HEK293 (cell line): ENCODE measurements at regions not wholly inside any gene's neighbourhood (a gene's known extent, or its start where the extent isn't known, plus 50 kb on each side); places are given as distances from the start of the nearest gene placed in this dataset.

Source experiments
- CTCF ChIA-PET: fragments of 350-600 bp; formaldehyde crosslinking; extraction: SDS; loops from one replicate; lab custom pipeline; 2021; ENCODE audit warnings: antibody characterized with exemption; lab: Yijun Ruan, JAX
- POLR2A ChIA-PET: fragments of 300-600 bp; formaldehyde crosslinking; extraction: SDS; loops from one replicate; lab custom pipeline; 2020; ENCODE audit warnings: antibody characterized with exemption, inconsistent platforms; lab: Yijun Ruan, JAX
- H3K27ac ChIP-seq: fragments of 200-500 bp; sonication (Bioruptor generic); 2 replicates; pipeline ENCODE4 v1.5.1; 2014; ENCODE audit warnings: low read depth, low read length, control low read depth, inconsistent platforms; ENCODE audit errors: extremely low read depth
- H3K36me3 ChIP-seq, 2 experiments: fragments of 200-500 bp in 1 of 2; sonication (Bioruptor generic) in 1 of 2; 1 replicate in 1 of 2; 2 replicates in 1 of 2; pipeline ENCODE4 v1.5.1; 2014 to 2017; ENCODE audit warnings: inconsistent platforms in 2 of 2, low read length in 2 of 2; ENCODE audit not compliant: control insufficient read depth in 2 of 2, insufficient read depth in 1 of 2
- H3K4me1 ChIP-seq: fragments of 200-500 bp; sonication (Bioruptor generic); 2 replicates; pipeline ENCODE4 v1.5.1; 2014; ENCODE audit warnings: mild to moderate bottlenecking, low read length, inconsistent platforms; ENCODE audit not compliant: control insufficient read depth, insufficient read depth
- H3K4me3 ChIP-seq: 2 replicates; pipeline ENCODE4 v1.5.1; 2011; ENCODE audit warnings: low read depth, mild to moderate bottlenecking, control low read depth, low read length, moderate library complexity
- H3K9me3 ChIP-seq: fragments of 200-500 bp; sonication (Bioruptor generic); 2 replicates; pipeline ENCODE4 v1.5.1; 2014; ENCODE audit warnings: low read depth, low read length, inconsistent platforms; ENCODE audit not compliant: control insufficient read depth, insufficient read depth
- IKZF3 ChIP-seq: fragments of 450-650 bp; IDR thresholded peaks from 2 replicates; pipeline ENCODE4 v1.5.0; 2018; ENCODE audit warnings: missing biosample characterization, mild to moderate bottlenecking, missing genetic modification characterization, moderate library complexity
- REPIN1 ChIP-seq: fragments of 450-650 bp; formaldehyde crosslinking; IDR thresholded peaks from 2 replicates; pipeline ENCODE4 v1.5.1; 2017; ENCODE audit warnings: missing biosample characterization, missing genetic modification characterization, low read depth
- ZNF138 ChIP-seq: fragments of 450-650 bp; formaldehyde crosslinking; IDR thresholded peaks from 2 replicates; pipeline ENCODE4 v1.5.1; 2016; ENCODE audit warnings: missing biosample characterization, missing genetic modification characterization, borderline replicate concordance
- ZNF169 ChIP-seq: fragments of 450-650 bp; formaldehyde crosslinking; IDR thresholded peaks from 2 replicates; pipeline ENCODE4 v1.5.1; 2016; ENCODE audit warnings: missing biosample characterization, missing genetic modification characterization
- ZNF211 ChIP-seq: fragments of 450-650 bp; formaldehyde crosslinking; IDR thresholded peaks from 2 replicates; pipeline ENCODE4 v1.5.1; 2016; ENCODE audit warnings: low read depth, missing biosample characterization, missing genetic modification characterization
- ZNF292 ChIP-seq: fragments of 450-650 bp; formaldehyde crosslinking; IDR thresholded peaks from 2 replicates; pipeline ENCODE4 v1.5.1; 2016; ENCODE audit warnings: low read depth, missing biosample characterization, missing genetic modification characterization, borderline replicate concordance
- ZNF404 ChIP-seq: fragments of 450-650 bp; formaldehyde crosslinking; IDR thresholded peaks from 2 replicates; pipeline ENCODE4 v1.5.1; 2017; ENCODE audit warnings: missing biosample characterization, missing genetic modification characterization
- ZNF510 ChIP-seq: fragments of 450-650 bp; formaldehyde crosslinking; IDR thresholded peaks from 2 replicates; pipeline ENCODE4 v1.5.1; 2018; ENCODE audit warnings: mild to moderate bottlenecking, missing genetic modification characterization, missing biosample characterization; ENCODE audit not compliant: insufficient replicate concordance
- ZNF624 ChIP-seq: fragments of 450-650 bp; formaldehyde crosslinking; IDR thresholded peaks from 2 replicates; pipeline ENCODE4 v1.5.1; 2017; ENCODE audit warnings: missing biosample characterization, missing genetic modification characterization
- ZNF629 ChIP-seq: fragments of 450-650 bp; formaldehyde crosslinking; IDR thresholded peaks from 2 replicates; pipeline ENCODE4 v1.5.1; 2017; ENCODE audit warnings: missing biosample characterization, missing genetic modification characterization
- ZNF654 ChIP-seq: fragments of 450-650 bp; formaldehyde crosslinking; IDR thresholded peaks from 2 replicates; pipeline ENCODE4 v1.5.1; 2016; ENCODE audit warnings: low read depth, missing biosample characterization, missing genetic modification characterization
- ZNF677 ChIP-seq: fragments of 450-650 bp; IDR thresholded peaks from 2 replicates; pipeline ENCODE4 v1.5.0; 2018; ENCODE audit warnings: missing biosample characterization, mild to moderate bottlenecking, missing genetic modification characterization, moderate library complexity
- ZNF747 ChIP-seq: fragments of 450-650 bp; formaldehyde crosslinking; IDR thresholded peaks from 2 replicates; pipeline ENCODE4 v1.5.1; 2016; ENCODE audit warnings: missing biosample characterization, missing genetic modification characterization
- ZNF777 ChIP-seq: fragments of 450-650 bp; formaldehyde crosslinking; IDR thresholded peaks from 2 replicates; pipeline ENCODE4 v1.5.1; 2017; ENCODE audit warnings: missing biosample characterization, missing genetic modification characterization, borderline replicate concordance
- ZNF791 ChIP-seq: fragments of 450-650 bp; formaldehyde crosslinking; IDR thresholded peaks from 2 replicates; pipeline ENCODE4 v1.5.1; 2016; ENCODE audit warnings: missing biosample characterization, missing genetic modification characterization
- ZNF837 ChIP-seq: fragments of 450-650 bp; formaldehyde crosslinking; IDR thresholded peaks from 2 replicates; pipeline ENCODE4 v1.5.1; 2016; ENCODE audit warnings: missing biosample characterization, missing genetic modification characterization
- TF ChIP-seq, protein P1 (sequence below): fragments of 450-650 bp; formaldehyde crosslinking; IDR thresholded peaks from 2 replicates; pipeline ENCODE4 v1.5.1; 2016; ENCODE audit warnings: missing biosample characterization, missing genetic modification characterization, borderline replicate concordance
- TF ChIP-seq, protein P2 (sequence below): fragments of 450-650 bp; formaldehyde crosslinking; IDR thresholded peaks from 2 replicates; pipeline ENCODE4 v1.5.1; 2017; ENCODE audit warnings: missing biosample characterization, missing genetic modification characterization
- TF ChIP-seq, protein P3 (sequence below): fragments of 450-650 bp; formaldehyde crosslinking; IDR thresholded peaks from 2 replicates; pipeline ENCODE4 v1.5.1; 2016; ENCODE audit warnings: missing biosample characterization, missing genetic modification characterization
- TF ChIP-seq, protein P4 (sequence below): fragments of 450-650 bp; formaldehyde crosslinking; IDR thresholded peaks from 2 replicates; pipeline ENCODE4 v1.5.1; 2016; ENCODE audit warnings: missing biosample characterization, missing genetic modification characterization

DNA sequence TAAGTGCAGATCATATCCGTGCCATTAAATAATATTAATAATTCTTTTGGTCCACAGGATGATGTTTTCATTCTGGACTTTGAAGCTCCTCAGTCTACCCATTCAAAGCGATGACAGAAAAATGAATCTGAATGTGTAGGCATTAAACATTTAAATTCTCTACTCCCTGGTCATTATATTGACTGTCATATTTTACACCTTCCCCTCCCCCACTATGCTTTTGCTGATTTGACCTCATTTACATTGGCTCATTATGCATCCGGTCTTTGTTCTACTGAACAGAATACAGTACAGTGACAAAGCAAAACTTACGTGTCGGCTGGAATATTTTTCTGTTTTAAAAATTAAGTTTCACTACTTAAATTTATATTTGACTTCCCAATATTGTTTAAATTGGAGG, 289.7 kb upstream of the TMEM161B start (continued):
- TF ChIP-seq, protein P1, sequence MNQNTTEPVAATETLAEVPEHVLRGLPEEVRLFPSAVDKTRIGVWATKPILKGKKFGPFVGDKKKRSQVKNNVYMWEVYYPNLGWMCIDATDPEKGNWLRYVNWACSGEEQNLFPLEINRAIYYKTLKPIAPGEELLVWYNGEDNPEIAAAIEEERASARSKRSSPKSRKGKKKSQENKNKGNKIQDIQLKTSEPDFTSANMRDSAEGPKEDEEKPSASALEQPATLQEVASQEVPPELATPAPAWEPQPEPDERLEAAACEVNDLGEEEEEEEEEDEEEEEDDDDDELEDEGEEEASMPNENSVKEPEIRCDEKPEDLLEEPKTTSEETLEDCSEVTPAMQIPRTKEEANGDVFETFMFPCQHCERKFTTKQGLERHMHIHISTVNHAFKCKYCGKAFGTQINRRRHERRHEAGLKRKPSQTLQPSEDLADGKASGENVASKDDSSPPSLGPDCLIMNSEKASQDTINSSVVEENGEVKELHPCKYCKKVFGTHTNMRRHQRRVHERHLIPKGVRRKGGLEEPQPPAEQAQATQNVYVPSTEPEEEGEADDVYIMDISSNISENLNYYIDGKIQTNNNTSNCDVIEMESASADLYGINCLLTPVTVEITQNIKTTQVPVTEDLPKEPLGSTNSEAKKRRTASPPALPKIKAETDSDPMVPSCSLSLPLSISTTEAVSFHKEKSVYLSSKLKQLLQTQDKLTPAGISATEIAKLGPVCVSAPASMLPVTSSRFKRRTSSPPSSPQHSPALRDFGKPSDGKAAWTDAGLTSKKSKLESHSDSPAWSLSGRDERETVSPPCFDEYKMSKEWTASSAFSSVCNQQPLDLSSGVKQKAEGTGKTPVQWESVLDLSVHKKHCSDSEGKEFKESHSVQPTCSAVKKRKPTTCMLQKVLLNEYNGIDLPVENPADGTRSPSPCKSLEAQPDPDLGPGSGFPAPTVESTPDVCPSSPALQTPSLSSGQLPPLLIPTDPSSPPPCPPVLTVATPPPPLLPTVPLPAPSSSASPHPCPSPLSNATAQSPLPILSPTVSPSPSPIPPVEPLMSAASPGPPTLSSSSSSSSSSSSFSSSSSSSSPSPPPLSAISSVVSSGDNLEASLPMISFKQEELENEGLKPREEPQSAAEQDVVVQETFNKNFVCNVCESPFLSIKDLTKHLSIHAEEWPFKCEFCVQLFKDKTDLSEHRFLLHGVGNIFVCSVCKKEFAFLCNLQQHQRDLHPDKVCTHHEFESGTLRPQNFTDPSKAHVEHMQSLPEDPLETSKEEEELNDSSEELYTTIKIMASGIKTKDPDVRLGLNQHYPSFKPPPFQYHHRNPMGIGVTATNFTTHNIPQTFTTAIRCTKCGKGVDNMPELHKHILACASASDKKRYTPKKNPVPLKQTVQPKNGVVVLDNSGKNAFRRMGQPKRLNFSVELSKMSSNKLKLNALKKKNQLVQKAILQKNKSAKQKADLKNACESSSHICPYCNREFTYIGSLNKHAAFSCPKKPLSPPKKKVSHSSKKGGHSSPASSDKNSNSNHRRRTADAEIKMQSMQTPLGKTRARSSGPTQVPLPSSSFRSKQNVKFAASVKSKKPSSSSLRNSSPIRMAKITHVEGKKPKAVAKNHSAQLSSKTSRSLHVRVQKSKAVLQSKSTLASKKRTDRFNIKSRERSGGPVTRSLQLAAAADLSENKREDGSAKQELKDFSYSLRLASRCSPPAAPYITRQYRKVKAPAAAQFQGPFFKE (tag by site-specific recombination) = no peak
- no peak for TF ChIP-seq ZNF292 (tag by site-specific recombination)

DNA sequence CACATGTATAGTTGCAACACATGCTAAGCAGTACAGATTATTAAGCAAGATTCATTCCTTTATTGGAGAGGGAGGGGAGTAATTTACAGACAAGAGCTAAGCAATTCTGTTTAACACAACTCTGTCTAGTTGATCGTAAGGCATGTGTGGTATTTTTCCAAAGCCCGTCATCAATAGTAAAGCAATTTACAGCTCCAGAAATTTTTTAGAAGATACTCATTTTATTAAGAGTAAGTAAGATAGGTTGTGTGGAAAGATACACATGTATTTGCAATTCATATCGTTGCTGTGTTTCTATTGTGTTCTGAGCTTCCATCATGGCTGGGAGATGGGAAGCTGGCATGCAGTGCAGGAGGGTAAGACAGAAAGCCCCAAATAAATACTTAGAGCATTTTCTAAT, 289.2 kb upstream of the TMEM161B start:
- ChIA-PET POLR2A (no interaction called here), CTCF (interaction anchor here (0.6 kb wide), 3 partner anchors 45 to 1355 kb away, joined by 3 to 5 read pairs (median 4); no protein-coding TSS in a partner anchor)
- TF ChIP-seq ZNF169 = no peak
- TF ChIP-seq ZNF791 = no peak
- Histone ChIP-seq H3K4me1 (peaks cover 17% of the 10 kb centered on the region), H3K9me3 (no peaks in the 10 kb centered on the region), H3K4me3 (no peak overlapping the region), H3K27ac (no peak overlapping the region), H3K36me3 (no peaks in the 10 kb centered on the region)

DNA sequence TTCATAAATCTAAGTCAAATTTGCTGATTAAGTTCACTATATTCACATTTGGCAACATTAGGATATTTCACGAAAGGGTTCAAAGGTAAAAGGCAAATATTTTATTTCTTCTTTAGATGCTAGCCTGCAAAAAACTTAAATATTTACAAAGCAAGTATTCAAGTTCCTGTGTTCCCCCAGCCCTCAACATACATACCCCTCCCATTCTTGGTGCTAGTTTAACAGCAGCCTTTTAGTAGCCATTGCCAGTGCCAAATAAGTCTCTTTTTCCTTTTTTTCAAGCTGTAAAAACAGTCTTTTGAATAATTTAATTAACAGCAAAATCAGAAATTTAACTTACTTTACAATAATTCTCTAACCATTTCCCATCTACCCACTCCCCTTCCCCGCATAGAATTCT, 288.5 kb upstream of the TMEM161B start:
- POLR2A ChIA-PET = no interaction called here
- Histone ChIP-seq H3K9me3 (no peaks in the 10 kb centered on the region), H3K4me1 (peaks cover 17% of the 10 kb centered on the region)
- CTCF ChIA-PET = interaction anchor here (0.6 kb wide), 1 partner anchor 1354 kb away, joined by 4 read pairs; no protein-coding TSS in a partner anchor
- TF ChIP-seq ZNF510 (tag by site-specific recombination) (no peak), ZNF747 (tag by site-specific recombination) (no peak), ZNF777 (tag by site-specific recombination) (no peak), ZNF138 (tag by site-specific recombination) (no peak), ZNF624 (tag by site-specific recombination) (no peak), ZNF654 (tag by site-specific recombination) (no peak), REPIN1 (no peak), ZNF404 (tag by site-specific recombination) (no peak), IKZF3 (tag by site-specific recombination) (no peak), ZNF837 (tag by site-specific recombination) (no peak), ZNF629 (tag by site-specific recombination) (no peak), ZNF677 (tag by site-specific recombination) (no peak), ZNF211 (tag by site-specific recombination) (no peak)
- TF ChIP-seq, protein P2, sequence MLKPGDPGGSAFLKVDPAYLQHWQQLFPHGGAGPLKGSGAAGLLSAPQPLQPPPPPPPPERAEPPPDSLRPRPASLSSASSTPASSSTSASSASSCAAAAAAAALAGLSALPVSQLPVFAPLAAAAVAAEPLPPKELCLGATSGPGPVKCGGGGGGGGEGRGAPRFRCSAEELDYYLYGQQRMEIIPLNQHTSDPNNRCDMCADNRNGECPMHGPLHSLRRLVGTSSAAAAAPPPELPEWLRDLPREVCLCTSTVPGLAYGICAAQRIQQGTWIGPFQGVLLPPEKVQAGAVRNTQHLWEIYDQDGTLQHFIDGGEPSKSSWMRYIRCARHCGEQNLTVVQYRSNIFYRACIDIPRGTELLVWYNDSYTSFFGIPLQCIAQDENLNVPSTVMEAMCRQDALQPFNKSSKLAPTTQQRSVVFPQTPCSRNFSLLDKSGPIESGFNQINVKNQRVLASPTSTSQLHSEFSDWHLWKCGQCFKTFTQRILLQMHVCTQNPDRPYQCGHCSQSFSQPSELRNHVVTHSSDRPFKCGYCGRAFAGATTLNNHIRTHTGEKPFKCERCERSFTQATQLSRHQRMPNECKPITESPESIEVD = no peak
- TF ChIP-seq, protein P3, sequence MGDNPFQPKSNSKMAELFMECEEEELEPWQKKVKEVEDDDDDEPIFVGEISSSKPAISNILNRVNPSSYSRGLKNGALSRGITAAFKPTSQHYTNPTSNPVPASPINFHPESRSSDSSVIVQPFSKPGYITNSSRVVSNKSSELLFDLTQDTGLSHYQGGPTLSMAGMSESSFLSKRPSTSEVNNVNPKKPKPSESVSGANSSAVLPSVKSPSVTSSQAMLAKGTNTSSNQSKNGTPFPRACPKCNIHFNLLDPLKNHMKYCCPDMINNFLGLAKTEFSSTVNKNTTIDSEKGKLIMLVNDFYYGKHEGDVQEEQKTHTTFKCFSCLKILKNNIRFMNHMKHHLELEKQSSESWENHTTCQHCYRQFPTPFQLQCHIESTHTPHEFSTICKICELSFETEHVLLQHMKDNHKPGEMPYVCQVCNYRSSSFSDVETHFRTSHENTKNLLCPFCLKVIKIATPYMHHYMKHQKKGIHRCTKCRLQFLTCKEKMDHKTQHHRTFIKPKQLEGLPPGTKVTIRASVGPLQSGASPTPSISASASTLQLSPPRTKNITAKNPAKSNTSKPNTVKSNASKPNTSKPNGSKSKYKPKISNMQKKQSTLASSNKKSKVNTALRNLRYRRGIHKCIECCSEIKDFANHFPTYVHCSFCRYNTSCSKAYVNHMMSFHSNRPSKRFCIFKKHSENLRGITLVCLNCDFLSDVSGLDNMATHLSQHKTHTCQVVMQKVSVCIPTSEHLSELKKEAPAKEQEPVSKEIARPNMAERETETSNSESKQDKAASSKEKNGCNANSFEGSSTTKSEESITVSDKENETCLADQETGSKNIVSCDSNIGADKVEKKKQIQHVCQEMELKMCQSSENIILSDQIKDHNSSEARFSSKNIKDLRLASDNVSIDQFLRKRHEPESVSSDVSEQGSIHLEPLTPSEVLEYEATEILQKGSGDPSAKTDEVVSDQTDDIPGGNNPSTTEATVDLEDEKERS (tag by site-specific recombination) = no peak
- TF ChIP-seq, protein P4, sequence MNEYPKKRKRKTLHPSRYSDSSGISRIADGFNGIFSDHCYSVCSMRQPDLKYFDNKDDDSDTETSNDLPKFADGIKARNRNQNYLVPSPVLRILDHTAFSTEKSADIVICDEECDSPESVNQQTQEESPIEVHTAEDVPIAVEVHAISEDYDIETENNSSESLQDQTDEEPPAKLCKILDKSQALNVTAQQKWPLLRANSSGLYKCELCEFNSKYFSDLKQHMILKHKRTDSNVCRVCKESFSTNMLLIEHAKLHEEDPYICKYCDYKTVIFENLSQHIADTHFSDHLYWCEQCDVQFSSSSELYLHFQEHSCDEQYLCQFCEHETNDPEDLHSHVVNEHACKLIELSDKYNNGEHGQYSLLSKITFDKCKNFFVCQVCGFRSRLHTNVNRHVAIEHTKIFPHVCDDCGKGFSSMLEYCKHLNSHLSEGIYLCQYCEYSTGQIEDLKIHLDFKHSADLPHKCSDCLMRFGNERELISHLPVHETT = no peak
- TF ChIP-seq, all 188 proteins: peak for 0
- H3K4me3 ChIP-seq = no peak overlapping the region
- no peak overlapping the region for H3K27ac ChIP-seq
- H3K36me3 ChIP-seq = no peaks in the 10 kb centered on the region
